ENCODE measurements at regions not wholly inside any gene's neighbourhood (a gene's known extent, or its start where the extent isn't known, plus 50 kb on each side); places are given as distances from the start of the nearest gene placed in this dataset.

GRCh38 chr1:56390232-56390867, 189.0 kb downstream of the PLPP3 start:
- no peak for FAIRE-seq

DNA sequence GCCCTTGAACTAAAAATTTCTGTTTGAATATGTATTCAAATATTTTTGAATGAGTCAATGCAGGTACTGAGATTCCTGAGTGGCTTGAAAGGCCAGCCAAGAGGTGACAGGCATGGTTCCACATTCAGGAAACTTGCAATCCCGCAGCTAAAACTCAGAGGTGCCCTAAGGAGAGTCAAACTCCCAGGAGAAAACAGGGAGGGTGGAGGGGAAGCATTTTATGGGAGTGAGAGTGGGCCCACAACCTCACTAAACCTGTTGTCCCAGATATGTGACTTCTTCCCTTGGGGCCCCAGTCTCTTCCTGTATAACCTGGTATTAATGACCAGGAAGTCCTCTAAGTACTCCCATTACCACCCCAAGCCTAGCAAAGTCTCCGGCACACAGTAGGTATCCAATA, 189.6 kb downstream of the PLPP3 start:
- no peak for FAIRE-seq

- no peak for FAIRE-seq
Measured at GRCh38 chr1:56387071-56387740, 192.2 kb downstream of the PLPP3 start.

- no peak for FAIRE-seq
Measured at GRCh38 chr1:56385314-56385713, 194.0 kb downstream of the PLPP3 start.

DNA sequence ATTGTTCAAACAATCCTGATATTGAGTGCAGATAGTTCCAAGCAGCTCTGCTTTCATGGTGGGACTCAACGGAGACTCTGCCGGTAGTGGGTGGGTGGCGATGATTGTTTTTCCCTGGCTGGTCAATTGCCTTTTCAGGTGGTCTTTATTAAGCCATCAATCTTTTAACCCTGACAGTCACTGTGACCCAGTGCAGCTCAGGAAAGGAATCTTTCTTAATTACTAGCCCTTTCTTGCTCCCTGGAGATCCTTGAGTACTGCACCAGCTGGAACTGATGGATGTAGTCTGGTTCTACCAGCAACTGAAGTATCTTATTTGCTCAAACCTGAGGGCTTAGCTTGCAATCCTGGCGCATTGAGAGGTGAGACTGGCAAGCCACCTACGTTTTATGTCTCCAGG, 196.4 kb downstream of the PLPP3 start:
- no peak for FAIRE-seq

- FAIRE-seq: no peak
Measured at GRCh38 chr1:56380531-56380930, 198.8 kb downstream of the PLPP3 start.

DNA sequence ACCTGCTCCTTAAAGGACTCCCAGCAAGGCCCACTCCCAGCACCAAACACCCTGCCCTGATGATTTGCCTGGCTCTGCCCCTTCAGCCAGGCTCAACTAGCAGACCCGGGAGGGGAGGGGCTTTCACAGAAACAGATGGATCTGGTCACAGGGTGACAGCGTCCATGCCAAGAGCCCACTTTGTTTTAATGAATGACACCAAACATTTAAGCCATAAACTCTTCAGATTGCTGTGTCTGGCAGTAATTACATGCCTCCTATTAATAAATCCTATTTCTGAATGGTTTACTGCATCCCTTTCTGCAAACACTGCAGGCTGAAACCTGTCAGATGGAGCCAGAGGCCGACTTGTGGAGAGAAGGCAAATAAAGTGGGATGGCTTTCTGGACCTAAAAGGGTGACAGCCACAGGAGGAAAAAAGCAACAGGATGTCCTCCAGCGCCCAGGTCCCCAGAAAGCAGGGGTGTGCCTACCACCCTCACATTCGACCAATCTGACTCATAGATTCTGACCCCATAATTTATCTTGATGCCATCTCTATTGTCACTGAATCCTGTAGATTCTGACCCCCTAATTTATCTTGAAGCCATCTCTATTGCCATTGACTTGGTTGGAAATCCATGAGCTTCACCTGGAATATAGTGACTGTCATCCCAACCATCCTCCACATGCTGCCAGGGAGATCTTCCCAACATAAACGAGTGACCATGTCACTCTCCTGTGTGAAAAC, 200.9 kb downstream of the PLPP3 start:
- FAIRE-seq: no peak

- FAIRE-seq: no peak
Measured at GRCh38 chr1:56377431-56377830, 201.9 kb downstream of the PLPP3 start.

DNA sequence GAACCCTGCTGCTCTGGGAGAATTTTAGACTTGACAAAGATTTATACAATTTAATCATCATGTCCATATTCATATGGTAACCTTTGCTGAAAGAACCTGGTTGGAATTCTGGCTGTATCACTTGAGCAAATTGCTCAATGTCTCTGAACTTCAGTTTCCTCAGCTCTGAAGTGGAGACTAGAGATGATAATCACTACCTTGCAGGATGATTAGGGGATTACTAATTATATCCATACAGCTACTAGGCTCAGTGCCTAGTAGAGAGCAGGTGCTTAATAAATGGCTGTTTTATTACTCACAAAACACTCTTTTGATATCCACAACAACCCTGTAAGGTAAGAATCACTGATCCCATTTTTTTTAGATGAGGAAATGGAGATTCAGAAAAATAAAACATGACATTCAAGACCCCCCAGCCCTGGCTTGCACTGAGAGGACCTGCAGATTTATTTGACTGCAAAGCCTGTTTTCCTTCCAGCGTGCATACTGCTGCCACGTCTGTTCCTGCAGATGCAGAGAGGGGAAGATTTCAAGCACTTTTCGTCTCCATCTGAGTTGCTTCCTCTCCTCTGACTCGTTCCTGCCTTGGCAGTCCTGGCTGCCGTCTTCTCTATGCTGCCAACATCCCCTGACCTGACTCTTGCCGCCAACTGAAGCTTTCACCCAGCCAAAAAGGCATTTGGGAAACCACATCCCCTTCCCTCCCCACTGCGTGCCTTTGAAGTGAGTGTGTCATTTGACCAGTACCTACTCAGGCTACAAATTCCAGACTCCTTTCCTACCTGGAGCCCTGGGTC, 203.0 kb downstream of the PLPP3 start:
- no peak for FAIRE-seq

DNA sequence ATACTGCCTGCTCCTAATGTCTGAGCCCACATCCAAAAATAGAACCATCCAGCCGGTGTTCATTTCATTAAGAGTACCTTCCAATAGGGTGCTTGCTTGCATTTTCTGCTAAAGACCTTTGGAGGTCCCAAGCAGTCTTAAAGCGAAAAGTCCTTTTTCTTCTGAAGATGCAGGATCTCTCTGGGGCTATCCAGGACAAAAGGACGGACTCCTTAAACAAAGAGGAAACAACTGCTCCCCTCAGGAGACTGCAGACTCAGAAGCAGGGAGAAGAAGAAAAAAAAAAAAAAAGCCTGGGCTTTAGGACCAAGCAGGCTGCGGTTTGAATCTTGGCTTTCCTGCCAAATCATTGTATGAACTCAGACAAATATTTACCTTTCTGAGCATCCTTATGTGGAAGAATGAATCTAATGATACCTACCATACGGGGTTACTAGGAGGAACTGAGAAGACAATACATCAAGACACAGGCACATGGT, 204.0 kb downstream of the PLPP3 start:
- no peak for FAIRE-seq

DNA sequence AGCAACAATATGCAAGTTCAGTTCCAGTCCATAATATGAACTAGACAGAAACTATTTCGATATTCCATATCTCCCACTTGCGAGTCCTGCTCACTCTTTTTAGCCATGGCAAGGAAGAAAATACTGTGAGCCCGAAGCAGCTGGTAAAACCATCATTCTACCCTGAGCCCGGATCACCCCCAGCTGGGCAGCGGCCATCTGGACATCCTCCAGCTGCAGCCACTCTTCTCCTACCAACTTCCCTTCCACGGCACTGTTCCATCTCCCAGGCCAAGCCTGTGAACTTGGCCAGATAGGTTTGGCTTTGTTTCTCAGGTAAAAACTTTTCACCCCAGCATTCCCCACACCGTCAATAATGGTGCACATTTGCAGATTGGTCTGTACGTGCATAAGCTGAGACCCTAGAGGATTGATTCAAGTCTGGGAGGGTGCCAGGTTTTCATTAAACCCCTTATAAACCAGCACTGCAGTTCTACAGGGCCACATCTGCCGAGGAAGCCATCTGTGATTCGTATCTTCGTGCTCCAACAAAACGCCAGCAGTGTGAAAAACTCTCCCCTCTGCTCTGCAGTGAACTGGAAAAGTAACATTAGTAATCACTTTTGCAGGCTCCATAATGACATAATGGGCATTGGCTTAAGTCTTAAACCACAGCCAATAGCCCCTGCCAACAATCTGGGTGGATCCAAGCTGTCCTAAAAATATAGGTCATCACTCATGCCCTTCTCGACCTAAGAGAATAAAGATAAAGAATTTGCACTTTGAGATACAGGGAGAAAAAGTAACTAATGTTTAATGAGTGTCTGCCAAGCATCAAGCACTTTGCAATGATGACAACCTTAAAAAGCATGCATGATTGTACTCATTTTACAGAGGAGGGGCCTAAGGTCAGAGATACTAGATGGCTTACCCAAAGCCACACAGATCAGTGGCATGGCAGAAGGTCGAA, 205.1 kb downstream of the PLPP3 start:
- no peak for FAIRE-seq

- FAIRE-seq: no peak
Measured at GRCh38 chr1:56370513-56370912, 208.8 kb downstream of the PLPP3 start.

- no peak for FAIRE-seq
Measured at GRCh38 chr1:56363007-56363770, 216.2 kb downstream of the PLPP3 start.

- FAIRE-seq: no peak
Measured at GRCh38 chr1:56360021-56360420, 219.3 kb downstream of the PLPP3 start.

DNA sequence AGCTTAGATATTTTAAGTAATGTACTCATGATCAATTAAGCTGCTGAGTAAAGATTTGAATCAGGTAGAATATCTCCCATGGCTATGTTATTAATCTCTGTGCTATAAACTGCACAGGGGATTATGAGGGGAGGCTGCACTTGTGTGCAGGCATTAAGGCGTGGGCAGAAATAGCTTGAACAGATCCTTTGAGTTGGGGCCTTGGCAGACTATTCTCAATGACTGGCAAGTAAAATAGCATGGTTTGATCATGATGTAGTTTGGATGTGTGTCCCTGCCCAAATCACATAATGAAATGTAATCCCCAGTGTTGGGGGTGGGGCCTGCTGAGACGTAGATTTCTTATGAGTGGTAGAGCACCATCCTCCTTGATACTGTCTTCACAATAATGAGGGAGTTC, 220.3 kb downstream of the PLPP3 start:
- FAIRE-seq: no peak

- no peak for FAIRE-seq
Measured at GRCh38 chr1:56357927-56358690, 221.3 kb downstream of the PLPP3 start.

DNA sequence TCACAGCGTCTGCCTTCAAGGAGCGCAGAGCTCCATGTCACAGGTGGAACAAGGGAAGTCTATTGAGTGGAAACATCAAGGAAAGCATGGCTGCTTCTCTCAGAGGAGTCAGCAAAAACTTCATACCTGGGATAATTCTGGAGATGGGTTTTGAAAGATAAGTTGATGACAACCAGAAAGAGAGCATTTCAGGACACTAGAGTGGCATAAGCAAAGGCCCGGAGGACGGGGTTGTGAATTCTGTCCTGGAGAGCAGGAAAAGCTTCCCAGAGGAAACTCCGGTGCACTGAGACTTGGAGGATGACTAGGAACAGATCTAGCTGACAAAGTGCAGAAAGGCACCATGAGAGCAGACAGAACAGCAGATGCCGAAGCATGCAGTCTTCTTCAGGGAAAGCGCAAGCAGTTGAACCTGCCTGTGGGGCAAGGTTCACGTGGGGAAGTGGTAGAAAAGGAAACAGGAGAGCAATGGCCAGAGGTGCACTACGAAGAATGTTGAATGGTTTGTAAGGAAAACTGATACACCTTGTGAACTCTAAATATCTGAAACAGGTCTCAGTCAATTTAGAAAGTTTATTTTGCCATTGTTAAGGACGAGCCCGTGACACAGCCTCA, 222.9 kb downstream of the PLPP3 start:
- FAIRE-seq: no peak

- FAIRE-seq: no peak
Measured at GRCh38 chr1:56355918-56356317, 223.4 kb downstream of the PLPP3 start.

DNA sequence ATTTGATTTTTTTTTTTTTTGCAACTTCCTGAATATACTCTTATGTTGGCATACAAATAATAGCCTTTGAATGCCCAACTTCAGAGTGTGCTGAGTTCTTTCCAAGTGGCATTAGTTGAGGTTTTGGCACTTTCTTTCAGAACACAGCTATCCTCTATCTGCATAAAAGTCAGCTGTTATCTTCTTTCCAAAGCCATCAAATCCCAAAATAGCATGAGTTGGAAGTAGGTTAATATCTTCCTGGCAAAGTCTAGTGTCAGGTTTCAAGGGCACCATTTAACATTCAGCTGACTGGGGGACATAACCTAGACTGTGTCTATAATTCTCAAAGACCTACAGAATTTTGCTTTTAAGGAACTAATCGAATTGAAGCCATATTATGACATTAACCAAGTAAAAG, 223.9 kb downstream of the PLPP3 start:
- no peak for FAIRE-seq

DNA sequence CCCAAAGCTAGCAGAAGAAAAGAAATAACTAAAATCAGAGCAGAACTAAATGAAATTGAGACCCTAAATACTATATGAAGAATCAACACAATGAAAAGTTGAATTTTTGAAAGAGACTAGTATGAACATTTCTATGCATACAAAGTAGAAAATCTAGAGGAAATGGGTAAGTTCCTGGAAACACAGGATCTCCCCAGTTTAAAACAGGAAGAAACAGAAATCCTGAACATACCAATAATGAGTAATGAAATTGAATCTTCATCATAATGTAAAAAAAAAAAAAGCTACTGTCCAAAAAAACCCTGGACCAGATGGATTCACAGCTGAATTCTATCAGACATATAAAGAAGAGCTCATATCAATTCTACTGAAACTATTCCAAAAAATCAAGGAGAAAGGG, 233.5 kb downstream of the PLPP3 start:
- no peak for FAIRE-seq
